ENCODE measurements at regions not wholly inside any gene's neighbourhood (a gene's known extent, or its start where the extent isn't known, plus 50 kb on each side); places are given as distances from the start of the nearest gene placed in this dataset.

DNA sequence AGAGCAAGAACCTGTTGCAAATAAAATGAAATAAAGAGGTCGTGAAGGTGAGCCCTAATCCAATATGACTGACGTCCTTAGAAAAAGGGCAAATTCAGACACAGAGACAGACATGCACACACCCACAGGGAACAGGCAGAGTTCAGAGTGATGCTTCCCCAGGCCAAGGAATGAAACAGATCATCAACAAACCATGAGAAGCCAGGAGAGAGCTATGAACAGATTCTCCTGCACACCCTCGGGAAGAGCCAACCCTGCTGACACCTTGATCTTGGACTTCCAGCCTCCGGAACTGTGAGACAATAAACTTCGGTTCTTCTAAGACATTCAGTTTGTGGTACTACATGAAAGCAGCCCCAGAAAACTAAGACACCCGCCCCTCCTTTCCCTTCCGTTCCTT is 290.4 kb upstream of the KLF6 start:
- DNase-seq (no peak), ATAC-seq (no peak)
- Histone ChIP-seq H3K4me1 (ENCODE audit: control insufficient read depth, insufficient read depth, low read length) (peaks cover 20% of the 10 kb centered on the region), H3K36me3 (ENCODE audit: control insufficient read depth, insufficient read depth, low read length) (no peaks in the 10 kb centered on the region), H3K9me3 (ENCODE audit: control insufficient read depth, insufficient read depth, low read length) (no peaks in the 10 kb centered on the region), H3K4me3 (ENCODE audit: low read length) (no peak overlapping the region), H3K27ac (ENCODE audit: low read length) (no peak overlapping the region), H3K27me3 (ENCODE audit: control insufficient read depth, insufficient read depth, low read length) (no peaks in the 10 kb centered on the region)
- WGBS (ENCODE audit: insufficient coverage) = 92% methylated on average over 5 of the region's 7 CpGs
- H3K27me3 Mint-ChIP-seq (ENCODE audit: low read depth in 2 of 2) = no peaks in the 10 kb centered on the region
- H3K36me3 Mint-ChIP-seq = no peaks in the 10 kb centered on the region
- intact Hi-C loops (cut with micrococcal nuclease) = no loop called here
- peak overlapping the region; percentile 72 to 84 for H3K27ac Mint-ChIP-seq
- peak overlapping the region; percentile 58 for H3K4me3 Mint-ChIP-seq
- TF ChIP-seq, protein P1, sequence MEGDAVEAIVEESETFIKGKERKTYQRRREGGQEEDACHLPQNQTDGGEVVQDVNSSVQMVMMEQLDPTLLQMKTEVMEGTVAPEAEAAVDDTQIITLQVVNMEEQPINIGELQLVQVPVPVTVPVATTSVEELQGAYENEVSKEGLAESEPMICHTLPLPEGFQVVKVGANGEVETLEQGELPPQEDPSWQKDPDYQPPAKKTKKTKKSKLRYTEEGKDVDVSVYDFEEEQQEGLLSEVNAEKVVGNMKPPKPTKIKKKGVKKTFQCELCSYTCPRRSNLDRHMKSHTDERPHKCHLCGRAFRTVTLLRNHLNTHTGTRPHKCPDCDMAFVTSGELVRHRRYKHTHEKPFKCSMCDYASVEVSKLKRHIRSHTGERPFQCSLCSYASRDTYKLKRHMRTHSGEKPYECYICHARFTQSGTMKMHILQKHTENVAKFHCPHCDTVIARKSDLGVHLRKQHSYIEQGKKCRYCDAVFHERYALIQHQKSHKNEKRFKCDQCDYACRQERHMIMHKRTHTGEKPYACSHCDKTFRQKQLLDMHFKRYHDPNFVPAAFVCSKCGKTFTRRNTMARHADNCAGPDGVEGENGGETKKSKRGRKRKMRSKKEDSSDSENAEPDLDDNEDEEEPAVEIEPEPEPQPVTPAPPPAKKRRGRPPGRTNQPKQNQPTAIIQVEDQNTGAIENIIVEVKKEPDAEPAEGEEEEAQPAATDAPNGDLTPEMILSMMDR (IDR thresholded peaks at IDR 0.05) = no peak
- H3K9me3 Mint-ChIP-seq = no peaks in the 10 kb centered on the region
- peaks cover 38 to 46% of the 10 kb centered on the region in 2 donors for H3K4me1 Mint-ChIP-seq

- WGBS (ENCODE audit: insufficient coverage) = 61% methylated on average over 9 of the region's 10 CpGs
- no peak overlapping the region for H3K4me3 ChIP-seq (ENCODE audit: low read length)
- intact Hi-C loops (cut with micrococcal nuclease) = no loop called here
Observed at GRCh38 chr10:4074545-4075407, 289.8 kb upstream of the KLF6 start.

GRCh38 chr10:4073912-4074311 is 288.9 kb upstream of the KLF6 start:
- Histone ChIP-seq H3K36me3 (ENCODE audit: control insufficient read depth, insufficient read depth, low read length) (no peaks in the 10 kb centered on the region), H3K4me1 (ENCODE audit: control insufficient read depth, insufficient read depth, low read length) (peaks cover 13% of the 10 kb centered on the region), H3K9me3 (ENCODE audit: control insufficient read depth, insufficient read depth, low read length) (no peaks in the 10 kb centered on the region), H3K27ac (ENCODE audit: low read length) (no peak overlapping the region), H3K27me3 (ENCODE audit: control insufficient read depth, insufficient read depth, low read length) (no peaks in the 10 kb centered on the region), H3K4me3 (ENCODE audit: low read length) (no peak overlapping the region)
- 79% methylated on average over 1 of the region's 1 CpG for WGBS (ENCODE audit: insufficient coverage)
- no peak for ATAC-seq
- H3K27me3 Mint-ChIP-seq (ENCODE audit: low read depth in 2 of 2) = no peaks in the 10 kb centered on the region
- no peak overlapping the region for H3K4me3 Mint-ChIP-seq
- no peaks in the 10 kb centered on the region for H3K36me3 Mint-ChIP-seq
- H3K9me3 Mint-ChIP-seq = no peaks in the 10 kb centered on the region
- H3K27ac Mint-ChIP-seq = peak overlapping the region in 1 of 2 donors; percentile 84
- peaks cover 24 to 31% of the 10 kb centered on the region in 2 donors for H3K4me1 Mint-ChIP-seq
- intact Hi-C loops (cut with micrococcal nuclease) = no loop called here
- DNase-seq = no peak
- TF ChIP-seq, protein P1 (IDR thresholded peaks at IDR 0.05) = no peak

More at GRCh38 chr10:4074545-4075407, 289.8 kb upstream of the KLF6 start:
- peaks cover 17% of the 10 kb centered on the region for H3K4me1 ChIP-seq (ENCODE audit: control insufficient read depth, insufficient read depth, low read length)
- TF ChIP-seq, protein P1 (IDR thresholded peaks at IDR 0.05) = no peak
- no peaks in the 10 kb centered on the region for H3K9me3 ChIP-seq (ENCODE audit: control insufficient read depth, insufficient read depth, low read length)
- Mint-ChIP-seq H3K4me1 (peaks cover 31 to 39% of the 10 kb centered on the region in 2 donors), H3K9me3 (no peaks in the 10 kb centered on the region), H3K36me3 (no peaks in the 10 kb centered on the region), H3K27me3 (ENCODE audit: low read depth in 2 of 2) (no peaks in the 10 kb centered on the region), H3K27ac (peak overlapping the region; percentile 72 to 84), H3K4me3 (peak overlapping the region; percentile 58)
- no peak overlapping the region for H3K27ac ChIP-seq (ENCODE audit: low read length)
- no peaks in the 10 kb centered on the region for H3K27me3 ChIP-seq (ENCODE audit: control insufficient read depth, insufficient read depth, low read length)
- ATAC-seq (peak; percentile 35 to 48 (median 44)), DNase-seq (peak in 1 of 2 donors; percentile 28)
- no peaks in the 10 kb centered on the region for H3K36me3 ChIP-seq (ENCODE audit: control insufficient read depth, insufficient read depth, low read length)

Data from natural killer cell (primary cell).